ENCODE measurements at regions not wholly inside any gene's neighbourhood (a gene's known extent, or its start where the extent isn't known, plus 50 kb on each side); places are given as distances from the start of the nearest gene placed in this dataset.
A peak's percentile ranks its signal among the peaks of the same experiment; 100 is the strongest.

GRCh38 chr2:186307871-186308270, 178.2 kb upstream of the ZC3H15 start:
- no peak for DNase-seq (ENCODE audit: low spot score)
- CTCF ChIA-PET = no interaction called here

More at GRCh38 chr2:186307871-186308270, 178.2 kb upstream of the ZC3H15 start:
- Mint-ChIP-seq H3K9me3 (peaks cover 19% of the 10 kb centered on the region), H3K27me3 (ENCODE audit: low read depth) (peaks cover 2% of the 10 kb centered on the region; the same call in 1 of the 2 replicates), H3K36me3 (peaks cover 18% of the 10 kb centered on the region), H3K27ac (peak overlapping the region; percentile 15; the same call in 1 of the 2 replicates), H3K4me1 (peaks cover 45% of the 10 kb centered on the region), H3K4me3 (no peak overlapping the region)
- 0 out of 2 replicates have a peak, but pooled peaks have one; percentile 13 for ATAC-seq
- TF ChIP-seq, protein P1, sequence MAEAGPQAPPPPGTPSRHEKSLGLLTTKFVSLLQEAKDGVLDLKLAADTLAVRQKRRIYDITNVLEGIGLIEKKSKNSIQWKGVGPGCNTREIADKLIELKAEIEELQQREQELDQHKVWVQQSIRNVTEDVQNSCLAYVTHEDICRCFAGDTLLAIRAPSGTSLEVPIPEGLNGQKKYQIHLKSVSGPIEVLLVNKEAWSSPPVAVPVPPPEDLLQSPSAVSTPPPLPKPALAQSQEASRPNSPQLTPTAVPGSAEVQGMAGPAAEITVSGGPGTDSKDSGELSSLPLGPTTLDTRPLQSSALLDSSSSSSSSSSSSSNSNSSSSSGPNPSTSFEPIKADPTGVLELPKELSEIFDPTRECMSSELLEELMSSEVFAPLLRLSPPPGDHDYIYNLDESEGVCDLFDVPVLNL (CRISPR knock-in tag; IDR thresholded peaks at IDR 0.05; ENCODE audit: borderline replicate concordance, low read depth) = no peak
- TF ChIP-seq CREM (CRISPR knock-in tag; IDR thresholded peaks at IDR 0.05) = no peak
- no peak for TF ChIP-seq ZNF423 (CRISPR knock-in tag; IDR thresholded peaks at IDR 0.05)
- no peak for TF ChIP-seq MYBL2 (CRISPR knock-in tag; IDR thresholded peaks at IDR 0.05)
- TF ChIP-seq ARID4B (CRISPR knock-in tag; IDR thresholded peaks at IDR 0.05; ENCODE audit: borderline replicate concordance) = no peak
- no peak for TF ChIP-seq RORB (CRISPR knock-in tag; IDR thresholded peaks at IDR 0.05)
- no peak for TF ChIP-seq SMAD4 (CRISPR knock-in tag; IDR thresholded peaks at IDR 0.05)
- no peak for TF ChIP-seq NR1H2 (CRISPR knock-in tag; IDR thresholded peaks at IDR 0.05)
- TF ChIP-seq GRHL2 (CRISPR knock-in tag; IDR thresholded peaks at IDR 0.05; ENCODE audit: insufficient replicate concordance, severe bottlenecking) = no peak
- TF ChIP-seq, protein P2, sequence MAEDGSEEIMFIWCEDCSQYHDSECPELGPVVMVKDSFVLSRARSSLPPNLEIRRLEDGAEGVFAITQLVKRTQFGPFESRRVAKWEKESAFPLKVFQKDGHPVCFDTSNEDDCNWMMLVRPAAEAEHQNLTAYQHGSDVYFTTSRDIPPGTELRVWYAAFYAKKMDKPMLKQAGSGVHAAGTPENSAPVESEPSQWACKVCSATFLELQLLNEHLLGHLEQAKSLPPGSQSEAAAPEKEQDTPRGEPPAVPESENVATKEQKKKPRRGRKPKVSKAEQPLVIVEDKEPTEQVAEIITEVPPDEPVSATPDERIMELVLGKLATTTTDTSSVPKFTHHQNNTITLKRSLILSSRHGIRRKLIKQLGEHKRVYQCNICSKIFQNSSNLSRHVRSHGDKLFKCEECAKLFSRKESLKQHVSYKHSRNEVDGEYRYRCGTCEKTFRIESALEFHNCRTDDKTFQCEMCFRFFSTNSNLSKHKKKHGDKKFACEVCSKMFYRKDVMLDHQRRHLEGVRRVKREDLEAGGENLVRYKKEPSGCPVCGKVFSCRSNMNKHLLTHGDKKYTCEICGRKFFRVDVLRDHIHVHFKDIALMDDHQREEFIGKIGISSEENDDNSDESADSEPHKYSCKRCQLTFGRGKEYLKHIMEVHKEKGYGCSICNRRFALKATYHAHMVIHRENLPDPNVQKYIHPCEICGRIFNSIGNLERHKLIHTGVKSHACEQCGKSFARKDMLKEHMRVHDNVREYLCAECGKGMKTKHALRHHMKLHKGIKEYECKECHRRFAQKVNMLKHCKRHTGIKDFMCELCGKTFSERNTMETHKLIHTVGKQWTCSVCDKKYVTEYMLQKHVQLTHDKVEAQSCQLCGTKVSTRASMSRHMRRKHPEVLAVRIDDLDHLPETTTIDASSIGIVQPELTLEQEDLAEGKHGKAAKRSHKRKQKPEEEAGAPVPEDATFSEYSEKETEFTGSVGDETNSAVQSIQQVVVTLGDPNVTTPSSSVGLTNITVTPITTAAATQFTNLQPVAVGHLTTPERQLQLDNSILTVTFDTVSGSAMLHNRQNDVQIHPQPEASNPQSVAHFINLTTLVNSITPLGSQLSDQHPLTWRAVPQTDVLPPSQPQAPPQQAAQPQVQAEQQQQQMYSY (CRISPR knock-in tag; IDR thresholded peaks at IDR 0.05) = no peak
- no peak for TF ChIP-seq TCF7 (CRISPR knock-in tag; IDR thresholded peaks at IDR 0.05; ENCODE audit: low read depth)
- TF ChIP-seq, protein P3, sequence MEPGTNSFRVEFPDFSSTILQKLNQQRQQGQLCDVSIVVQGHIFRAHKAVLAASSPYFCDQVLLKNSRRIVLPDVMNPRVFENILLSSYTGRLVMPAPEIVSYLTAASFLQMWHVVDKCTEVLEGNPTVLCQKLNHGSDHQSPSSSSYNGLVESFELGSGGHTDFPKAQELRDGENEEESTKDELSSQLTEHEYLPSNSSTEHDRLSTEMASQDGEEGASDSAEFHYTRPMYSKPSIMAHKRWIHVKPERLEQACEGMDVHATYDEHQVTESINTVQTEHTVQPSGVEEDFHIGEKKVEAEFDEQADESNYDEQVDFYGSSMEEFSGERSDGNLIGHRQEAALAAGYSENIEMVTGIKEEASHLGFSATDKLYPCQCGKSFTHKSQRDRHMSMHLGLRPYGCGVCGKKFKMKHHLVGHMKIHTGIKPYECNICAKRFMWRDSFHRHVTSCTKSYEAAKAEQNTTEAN (CRISPR knock-in tag; IDR thresholded peaks at IDR 0.05) = no peak
- no peak for TF ChIP-seq EMX1 (CRISPR knock-in tag; IDR thresholded peaks at IDR 0.05)
- no peak for TF ChIP-seq ELF4 (CRISPR knock-in tag; IDR thresholded peaks at IDR 0.05; ENCODE audit: low read depth)
- TF ChIP-seq ZNF263 (CRISPR knock-in tag; IDR thresholded peaks at IDR 0.05; ENCODE audit: low read depth) = no peak
- TF ChIP-seq NR2C2 (CRISPR knock-in tag; IDR thresholded peaks at IDR 0.05) = no peak
- POLR2A ChIA-PET = no interaction called here

Measured in WTC11 (cell line).